Caki2 (cell line): ENCODE measurements at regions not wholly inside any gene's neighbourhood (a gene's known extent, or its start where the extent isn't known, plus 50 kb on each side); places are given as distances from the start of the nearest gene placed in this dataset.
"Not testable (repeated sequence)": the region's sequence is repeated elsewhere in the genome, so short reads cannot be mapped to it uniquely, and the experiment has no call there.

Experiments
- DNase-seq: peaks from one replicate; pipeline ENCODE4 v3.0.0-alpha.2; 2015; ENCODE audit warnings: low read depth
- in situ Hi-C: cut with HindIII; loops from 2 replicates; pipeline ENCODE4 v1.10.0; 2016; ENCODE audit warnings: low sequenced_read_pairs, low pct_unique_long_range_greater_than_20kb, mixed read lengths

GRCh38 chr2:111247491-111247890 is 126.8 kb downstream of the BCL2L11 start:
- no peak for DNase-seq
- in situ Hi-C loops = no loop called here

GRCh38 chr2:111249806-111250205 is 129.1 kb downstream of the BCL2L11 start:
- DNase-seq = no peak
- in situ Hi-C loops = no loop called here

GRCh38 chr2:111250448-111251030 is 129.8 kb downstream of the BCL2L11 start:
- in situ Hi-C loops = no loop called here

DNA sequence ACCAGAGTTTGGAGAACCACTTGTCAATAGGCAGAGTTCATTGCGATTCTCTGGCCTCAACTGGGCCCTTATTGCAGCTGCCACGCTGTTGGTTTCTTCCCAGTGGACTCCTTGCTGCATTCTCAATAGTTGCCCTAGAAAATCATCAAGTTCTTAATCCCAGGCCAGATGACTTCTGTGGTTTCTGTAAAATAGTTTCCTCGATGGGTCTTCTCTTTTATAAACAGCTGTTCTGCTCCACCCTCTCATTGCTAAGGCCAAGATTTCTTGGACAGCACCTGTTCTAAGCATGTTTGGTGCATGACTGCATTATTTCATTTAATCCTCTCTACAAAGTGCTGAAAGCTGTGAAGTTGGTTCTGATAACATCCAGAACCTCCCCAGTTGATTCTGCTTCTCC is 131.0 kb downstream of the BCL2L11 start:
- no peak for DNase-seq
- in situ Hi-C loops = no loop called here

More at GRCh38 chr2:111250448-111251030, 129.8 kb downstream of the BCL2L11 start:
- DNase-seq = no peak

DNA sequence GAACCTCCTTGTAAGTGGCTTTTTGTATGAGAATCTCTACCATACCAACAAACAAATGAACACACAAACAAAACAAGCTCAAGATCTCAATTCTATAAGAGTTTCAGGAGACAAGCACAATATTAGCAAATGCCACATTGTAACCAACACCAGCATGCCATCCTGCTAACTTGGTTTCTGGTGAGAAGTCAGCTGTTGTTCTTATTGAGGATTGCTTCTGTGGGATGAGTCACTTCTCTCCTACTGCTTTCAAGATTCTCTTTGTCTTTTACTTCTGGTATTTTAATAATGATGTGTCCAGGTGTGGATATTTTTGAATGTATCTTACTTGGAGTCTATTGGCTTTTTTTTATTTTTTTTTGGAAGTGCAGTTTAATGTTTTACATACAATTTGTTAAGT is 131.7 kb downstream of the BCL2L11 start:
- DNase-seq = no peak
- in situ Hi-C loops = no loop called here

DNA sequence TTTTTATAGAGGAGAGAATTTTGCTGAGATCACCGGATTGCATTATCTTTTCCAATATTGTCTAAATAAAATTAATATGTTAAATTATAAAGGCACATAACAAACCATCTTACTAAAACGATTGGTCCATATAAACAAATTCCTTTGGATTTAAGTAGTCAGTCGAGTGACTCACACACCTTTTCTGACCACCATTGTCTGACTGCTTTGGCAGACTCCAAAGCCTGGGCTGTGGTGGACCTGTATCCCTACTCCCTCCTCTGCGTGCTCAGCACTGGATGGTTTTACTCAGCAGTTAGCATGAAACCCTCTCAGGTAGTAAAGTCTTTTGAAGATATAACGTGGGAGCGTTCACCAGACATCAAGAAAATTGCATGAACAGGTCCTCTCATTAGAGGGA is 134.2 kb downstream of the BCL2L11 start:
- in situ Hi-C loops, DNase-seq: not testable (repeated sequence)

- in situ Hi-C loops, DNase-seq: not testable (repeated sequence)
Observed at GRCh38 chr2:111256628-111257027, 135.9 kb downstream of the BCL2L11 start.

GRCh38 chr2:111257607-111258006 is 136.9 kb downstream of the BCL2L11 start:
- DNase-seq, in situ Hi-C loops: not testable (repeated sequence)

- in situ Hi-C loops, DNase-seq: not testable (repeated sequence)
Observed at GRCh38 chr2:111258318-111258717, 137.6 kb downstream of the BCL2L11 start.

DNA sequence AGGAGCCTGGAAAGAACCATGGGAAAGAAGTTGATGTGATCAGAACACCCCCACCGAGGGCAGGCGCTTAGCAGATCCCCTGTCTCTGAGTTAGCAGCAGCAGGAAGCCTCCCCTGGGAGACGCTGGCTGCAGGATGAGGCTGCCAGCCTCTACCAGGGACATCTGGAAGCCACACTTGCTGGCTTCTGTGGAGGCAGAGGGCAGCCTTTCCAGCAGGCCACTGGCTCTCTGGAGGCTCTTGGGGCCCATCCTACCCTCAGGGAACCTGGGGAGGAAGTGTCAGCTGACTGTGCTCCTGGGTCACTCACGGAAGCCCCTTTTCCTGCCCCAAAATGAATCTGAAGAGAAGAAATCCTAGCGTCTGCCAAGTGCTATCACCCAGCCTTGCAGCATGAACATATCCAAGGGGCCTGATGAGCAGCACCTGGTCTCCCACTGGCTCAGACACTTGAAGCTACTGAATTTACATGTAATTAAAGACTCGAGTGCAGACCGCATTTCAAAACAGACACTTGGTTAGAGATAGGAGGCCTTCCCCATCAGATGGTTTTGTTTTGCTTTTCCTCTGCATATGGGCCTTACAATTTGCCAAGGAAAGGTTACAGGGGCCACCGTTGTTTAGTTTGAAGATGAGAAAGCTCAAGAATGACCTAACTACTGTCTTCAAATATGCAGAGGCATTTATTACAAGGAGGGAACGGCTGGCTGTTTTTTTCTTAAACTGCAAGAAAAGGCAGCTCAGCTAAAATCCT is 142.1 kb downstream of the BCL2L11 start:
- DNase-seq, in situ Hi-C loops: not testable (repeated sequence)

GRCh38 chr2:111263380-111264017 is 142.8 kb downstream of the BCL2L11 start:
- DNase-seq, in situ Hi-C loops: not testable (repeated sequence)

DNA sequence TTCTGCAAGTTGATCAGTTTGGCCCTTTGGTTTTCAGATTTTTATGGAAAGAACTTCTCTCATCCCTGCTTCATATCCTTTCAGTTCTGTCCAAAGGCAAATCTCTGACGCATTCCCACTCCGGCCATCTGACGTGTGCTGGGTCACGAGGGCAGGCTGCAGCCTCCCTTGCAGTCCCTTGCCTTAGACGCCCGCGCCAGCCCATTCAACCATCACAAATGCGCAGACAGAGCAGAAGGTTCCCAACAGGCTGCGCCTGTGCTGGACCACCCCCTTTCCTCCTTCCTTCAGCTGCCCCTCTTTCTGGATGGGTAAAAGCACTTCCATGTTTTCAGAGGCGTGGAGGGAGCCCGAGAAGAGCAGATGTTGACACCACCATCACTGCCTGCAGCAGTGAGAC is 144.2 kb downstream of the BCL2L11 start:
- DNase-seq, in situ Hi-C loops: not testable (repeated sequence)

- DNase-seq, in situ Hi-C loops: not testable (repeated sequence)
Observed at GRCh38 chr2:111266556-111266955, 145.8 kb downstream of the BCL2L11 start.

- in situ Hi-C loops, DNase-seq: not testable (repeated sequence)
Observed at GRCh38 chr2:111267038-111267437, 146.3 kb downstream of the BCL2L11 start.

- in situ Hi-C loops, DNase-seq: not testable (repeated sequence)
Observed at GRCh38 chr2:111269761-111270323, 149.1 kb downstream of the BCL2L11 start.

DNA sequence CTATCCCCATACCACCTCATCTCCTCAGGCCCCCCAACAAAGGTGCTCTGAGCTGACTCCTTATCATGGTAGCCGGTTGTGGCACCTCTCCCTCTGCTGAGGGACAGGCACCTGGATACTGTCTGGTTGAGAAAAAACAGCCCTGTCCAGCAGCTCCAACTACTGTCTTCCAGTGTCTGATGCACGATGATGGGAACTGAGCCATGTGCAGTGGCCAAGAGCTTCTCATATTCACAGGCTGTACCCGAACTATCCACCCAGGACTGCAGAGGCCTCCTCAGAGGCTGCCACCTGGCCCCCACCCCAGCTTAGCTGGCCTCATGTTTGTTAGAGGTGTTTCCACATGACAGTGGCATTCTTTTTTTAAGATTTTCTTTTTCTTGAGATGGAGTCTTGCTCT is 149.9 kb downstream of the BCL2L11 start:
- in situ Hi-C loops, DNase-seq: not testable (repeated sequence)

GRCh38 chr2:111271647-111272304 is 151.1 kb downstream of the BCL2L11 start:
- DNase-seq, in situ Hi-C loops: not testable (repeated sequence)

GRCh38 chr2:111273007-111273406 is 152.3 kb downstream of the BCL2L11 start:
- DNase-seq, in situ Hi-C loops: not testable (repeated sequence)
